Stimulated activated CD4-positive, alpha-beta T cell treated with anti-CD3 and anti-CD28 coated beads, TNF-alpha, amount 100 ng/mL, for 4 hours (primary cell): ENCODE measurements at regions not wholly inside any gene's neighbourhood (a gene's known extent, or its start where the extent isn't known, plus 50 kb on each side); places are given as distances from the start of the nearest gene placed in this dataset.

ENCODE experiments used
- DNase-seq, 3 experiments: peaks; one replicate each; pipeline ENCODE4 v3.0.0-alpha.2; 2020; ENCODE audit warnings: low read depth in 3 of 3

GRCh38 chr2:150705767-150706166, 218.3 kb upstream of the RND3 start:
- no peak for DNase-seq

- no peak for DNase-seq
Observed at GRCh38 chr2:150705357-150705756, 217.9 kb upstream of the RND3 start.

GRCh38 chr2:150702791-150703190, 215.3 kb upstream of the RND3 start:
- no peak for DNase-seq

- DNase-seq, result no peak
Observed at GRCh38 chr2:150700666-150701580, 213.5 kb upstream of the RND3 start.

DNA sequence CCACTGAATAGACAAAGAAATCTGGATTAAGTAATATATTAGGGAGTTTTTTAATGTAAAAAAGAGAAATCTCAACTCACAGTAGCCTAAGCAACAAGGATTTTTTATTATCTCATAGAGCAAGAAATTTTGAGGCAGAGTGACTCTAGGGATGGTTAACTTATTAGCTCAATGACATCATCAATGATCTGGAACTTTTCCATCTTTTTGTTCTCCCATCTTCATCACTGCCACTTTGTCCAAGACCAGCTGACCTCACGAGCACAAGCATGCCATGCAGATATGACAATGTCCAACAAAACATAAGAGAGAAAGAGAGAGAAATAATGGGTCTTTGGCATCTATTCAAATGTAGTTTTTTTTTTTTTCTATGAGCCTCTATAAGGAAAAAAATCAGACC, 211.8 kb upstream of the RND3 start:
- no peak for DNase-seq

DNA sequence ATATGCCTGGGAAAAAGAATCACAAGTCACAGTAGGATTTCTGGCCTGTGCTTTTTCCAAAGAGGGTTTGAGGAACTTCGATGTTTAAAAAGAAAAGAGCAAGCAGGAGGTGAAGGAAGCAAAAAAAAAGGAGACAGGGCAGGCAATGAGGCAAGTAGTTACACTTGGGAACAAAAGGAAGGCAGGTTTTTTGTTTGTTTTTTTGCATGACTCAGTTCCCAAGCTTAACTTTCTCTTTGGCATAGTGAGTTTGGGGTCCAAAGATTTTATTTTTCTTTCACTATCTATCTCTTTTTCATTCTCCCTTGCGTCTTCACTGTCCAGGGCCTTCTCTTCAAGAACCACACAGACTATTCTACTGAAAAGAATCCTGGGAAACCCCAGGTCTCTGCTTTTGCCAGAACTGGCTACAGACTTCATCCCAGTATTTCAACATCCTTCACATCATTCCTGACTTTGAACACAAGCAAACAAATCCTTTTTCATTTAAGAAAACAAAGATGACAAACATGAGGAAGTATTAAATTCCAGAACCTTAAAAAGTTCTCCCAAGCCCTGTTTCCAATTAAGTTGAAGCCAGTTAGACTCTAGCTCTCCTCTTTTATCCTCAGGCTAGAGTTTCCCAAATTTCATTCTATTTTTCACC, 210.7 kb upstream of the RND3 start:
- no peak for DNase-seq

GRCh38 chr2:150697596-150697995, 210.1 kb upstream of the RND3 start:
- no peak for DNase-seq

DNA sequence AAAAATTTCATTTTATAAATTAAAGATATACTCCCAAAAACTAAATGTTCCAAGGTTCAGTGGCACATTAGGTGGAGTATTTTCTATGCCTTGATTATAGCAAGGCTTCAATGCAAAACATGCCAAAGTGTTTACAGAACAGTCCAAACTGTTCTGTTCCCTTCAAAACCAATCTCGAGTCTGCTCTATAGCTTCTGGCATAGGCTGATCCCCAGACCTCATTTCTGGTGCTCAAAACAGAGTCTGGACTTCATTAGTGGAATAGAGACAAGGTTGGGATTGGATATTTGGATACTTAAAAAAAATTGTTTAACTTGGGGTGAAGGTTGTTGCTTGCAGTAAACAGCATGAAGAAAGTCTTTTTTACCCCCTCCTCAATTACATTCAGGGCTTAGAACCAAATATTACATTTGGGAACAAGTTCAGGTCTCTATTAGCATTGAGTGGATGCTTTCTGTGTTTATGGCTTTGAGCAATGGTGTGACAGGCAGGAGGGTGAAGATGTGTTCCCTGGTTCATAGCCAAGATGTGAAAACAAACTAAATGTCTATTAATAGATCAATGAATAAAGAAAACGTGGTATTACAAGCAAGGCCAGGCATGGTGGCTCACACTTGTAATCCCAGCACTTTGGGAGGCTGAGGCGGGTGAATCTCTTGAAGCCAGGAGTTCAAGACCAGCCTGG, 208.1 kb upstream of the RND3 start:
- no peak for DNase-seq

DNA sequence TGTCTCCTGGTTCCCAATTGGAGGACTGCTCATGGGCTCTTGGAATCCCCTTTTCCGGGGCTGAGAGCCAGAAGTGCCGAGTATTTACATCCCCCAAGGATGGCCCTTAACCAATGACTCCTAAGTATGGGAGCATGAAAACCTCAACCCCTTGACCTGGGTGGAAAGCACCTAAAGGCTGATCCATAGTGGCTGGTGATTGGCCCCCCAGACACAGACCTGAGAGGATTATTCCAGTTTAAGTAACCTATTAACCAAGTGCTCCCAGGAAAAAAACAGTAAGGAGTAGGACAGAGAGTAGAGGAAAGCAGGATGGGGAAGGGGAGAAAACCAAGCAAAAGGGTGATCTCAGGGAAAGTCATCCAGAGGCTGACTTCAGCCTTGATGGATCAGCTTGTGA, 206.1 kb upstream of the RND3 start:
- DNase-seq, result no peak

- DNase-seq, result no peak
Observed at GRCh38 chr2:150690870-150691269, 203.4 kb upstream of the RND3 start.

DNA sequence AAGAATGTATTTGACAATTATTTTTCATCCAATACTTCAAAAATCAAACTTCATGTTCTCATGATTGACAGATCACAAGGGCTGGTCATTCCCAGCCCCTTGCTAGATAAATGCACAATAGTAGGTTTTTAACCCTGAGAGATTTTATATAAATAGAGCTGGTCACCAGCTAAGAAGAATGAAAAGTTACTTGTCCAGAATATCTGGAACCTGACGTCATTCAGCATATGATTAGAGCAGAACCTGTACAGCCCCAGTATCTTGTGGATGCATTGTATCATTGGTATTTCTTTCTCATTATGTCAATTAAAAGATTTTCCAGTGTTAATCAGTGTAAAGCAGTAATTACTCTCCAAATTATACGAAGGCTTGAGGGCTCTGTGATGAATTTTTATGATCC, 202.8 kb upstream of the RND3 start:
- no peak for DNase-seq

DNA sequence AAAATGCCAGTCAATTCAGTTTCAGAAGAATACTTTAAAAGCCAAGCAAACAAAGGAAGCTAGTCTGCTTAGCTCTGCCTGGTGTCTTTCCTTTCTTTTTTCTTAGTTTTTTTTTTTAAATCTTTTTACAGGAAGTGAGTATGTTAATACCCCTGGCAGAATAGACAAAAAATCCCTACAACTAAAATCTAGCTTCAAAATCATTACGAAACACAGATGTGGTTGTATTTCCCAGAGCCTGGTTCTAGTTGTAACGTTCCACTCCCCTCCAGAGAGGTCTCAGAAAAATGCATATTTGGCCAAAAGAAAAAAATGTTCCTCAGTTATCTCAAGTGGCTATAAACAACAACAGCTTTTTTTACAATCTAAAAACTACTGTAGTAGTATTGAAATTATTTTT, 202.1 kb upstream of the RND3 start:
- no peak for DNase-seq

DNA sequence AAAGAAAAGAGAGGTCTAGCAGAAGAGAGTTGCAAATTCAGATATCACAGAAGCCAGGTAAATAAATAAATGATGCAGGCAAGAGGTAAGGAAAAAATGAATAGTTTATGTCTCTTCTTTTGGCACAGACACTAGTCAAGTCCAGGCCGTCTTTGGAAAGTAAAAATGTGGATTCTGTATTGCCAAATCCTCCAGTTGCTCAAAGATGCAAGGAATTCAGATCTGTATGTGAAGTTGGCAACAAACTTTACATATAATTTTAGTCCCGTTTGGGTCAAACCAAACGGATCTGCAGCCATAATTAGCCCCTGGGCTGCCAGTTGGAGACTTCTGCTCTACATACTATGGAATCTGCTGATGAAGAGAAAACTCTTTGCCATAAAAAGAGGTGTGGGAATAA, 200.5 kb upstream of the RND3 start:
- no peak for DNase-seq

- no peak for DNase-seq
Observed at GRCh38 chr2:150686391-150686790, 198.9 kb upstream of the RND3 start.

DNA sequence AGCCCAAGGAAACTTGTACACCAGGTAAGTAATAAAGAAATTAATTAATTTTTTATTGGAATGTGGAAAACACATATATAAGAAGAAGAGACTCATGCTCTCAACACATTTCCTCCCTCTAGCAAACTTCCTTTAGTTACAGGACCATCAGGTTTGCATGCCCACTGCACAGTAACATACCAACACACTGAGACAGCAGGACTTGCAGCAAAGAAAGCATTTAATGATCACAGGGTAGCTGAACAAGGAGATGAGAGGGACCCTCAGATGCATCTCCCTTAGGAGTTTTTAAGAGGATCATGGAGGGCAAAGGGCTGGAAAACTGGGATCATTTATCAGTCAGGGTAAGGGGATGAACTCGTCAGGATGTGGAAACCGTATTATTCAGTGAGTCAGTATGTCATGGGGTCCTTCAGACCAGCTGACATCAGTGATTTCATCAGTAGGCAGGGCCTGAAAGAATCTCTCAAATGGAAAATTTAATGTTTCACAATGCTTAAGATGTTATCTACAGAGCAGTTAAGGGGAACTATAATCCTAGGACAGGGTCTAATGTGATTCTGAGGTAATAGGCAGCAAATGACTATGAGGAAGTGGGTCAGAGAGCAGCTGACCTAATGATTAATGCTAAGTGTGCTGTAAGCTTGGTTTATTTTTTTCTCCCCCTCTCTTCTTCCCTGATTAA, 193.8 kb upstream of the RND3 start:
- DNase-seq, result no peak

GRCh38 chr2:150679456-150680120, 192.1 kb upstream of the RND3 start:
- no peak for DNase-seq

DNA sequence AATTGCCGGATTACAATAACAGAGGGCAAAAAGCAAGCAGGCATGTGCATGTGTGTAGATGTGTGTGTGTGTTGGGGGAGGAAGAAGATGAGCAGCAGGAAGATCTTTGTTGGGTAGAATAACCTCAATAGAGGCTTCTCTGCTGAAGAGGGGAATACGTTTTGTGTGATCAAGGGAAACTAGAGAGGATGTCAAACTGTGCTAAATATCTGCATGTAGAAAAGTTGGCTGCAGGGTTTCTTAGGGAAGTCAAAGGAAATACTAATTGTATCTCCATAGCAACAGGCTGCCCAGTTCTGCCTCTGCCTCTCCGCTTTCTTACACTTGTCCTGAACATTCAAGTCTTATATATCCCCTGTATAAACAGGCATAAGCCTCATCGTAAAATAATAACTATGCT, 190.1 kb upstream of the RND3 start:
- DNase-seq, result no peak

- no peak for DNase-seq
Observed at GRCh38 chr2:150676747-150677383, 189.4 kb upstream of the RND3 start.

DNA sequence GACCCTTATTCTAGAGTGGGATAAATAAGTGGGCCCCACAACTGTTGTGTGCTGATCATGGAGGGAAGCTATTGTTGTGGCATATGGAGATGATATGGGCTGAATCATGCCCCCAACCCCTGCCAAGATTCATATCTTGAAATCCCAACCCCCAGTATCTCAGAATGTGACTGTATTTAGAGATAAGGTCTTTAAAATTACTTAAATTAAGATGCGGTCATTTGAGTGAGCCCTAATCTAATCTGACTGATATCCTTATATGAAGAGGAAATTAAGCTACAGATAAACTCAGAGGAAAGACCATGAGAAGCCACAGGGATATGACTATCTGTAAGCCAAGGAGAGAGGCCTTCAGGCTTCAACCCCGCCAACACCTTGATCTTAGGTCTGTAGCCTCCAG, 188.3 kb upstream of the RND3 start:
- no peak for DNase-seq

GRCh38 chr2:150674283-150674682, 186.8 kb upstream of the RND3 start:
- no peak for DNase-seq

- DNase-seq, result no peak
Observed at GRCh38 chr2:150672311-150672710, 184.8 kb upstream of the RND3 start.
